ENCODE measurements at regions not wholly inside any gene's neighbourhood (a gene's known extent, or its start where the extent isn't known, plus 50 kb on each side); places are given as distances from the start of the nearest gene placed in this dataset.
"Not testable (repeated sequence)": the region's sequence is repeated elsewhere in the genome, so short reads cannot be mapped to it uniquely, and the experiment has no call there.

DNA sequence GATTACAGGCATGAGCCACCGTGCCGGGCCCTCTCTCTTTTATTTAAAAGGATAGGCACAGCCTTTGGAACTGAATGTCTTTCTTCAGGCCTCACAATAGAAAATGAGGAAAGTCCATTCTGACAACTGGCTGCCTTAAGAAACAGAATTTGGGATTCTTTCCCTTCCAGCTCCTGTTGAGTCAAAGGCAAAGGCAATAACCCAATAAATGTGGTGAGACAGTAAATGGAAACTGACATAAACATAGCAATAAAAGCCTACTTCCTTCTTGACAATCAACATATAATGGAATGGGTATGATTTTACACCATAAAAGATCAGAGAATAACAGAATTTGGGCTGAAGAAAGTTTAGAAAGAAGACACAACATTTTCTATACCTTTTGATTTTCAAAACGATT lies 52.7 kb upstream of the SRRM3 start:
- H3K36me3 ChIP-seq (ENCODE audit: control insufficient read depth, insufficient read depth, low read length); DNase-seq; H3K4me3 ChIP-seq (ENCODE audit: low read length); H3K9me3 ChIP-seq (replicated peaks; ENCODE audit: control insufficient read depth, low read depth, low read length); H3K27ac ChIP-seq (ENCODE audit: low read length); H3K27me3 ChIP-seq (ENCODE audit: control insufficient read depth, insufficient read depth, low read length); H3K4me1 ChIP-seq (ENCODE audit: control insufficient read depth, insufficient read depth, low read length): not testable (repeated sequence)
- 74% methylated on average over 2 of the region's 3 CpGs for WGBS (ENCODE audit: insufficient coverage)

GRCh38 chr7:76149847-76150691 lies 51.6 kb upstream of the SRRM3 start:
- no peak for DNase-seq
- H3K27me3 ChIP-seq (ENCODE audit: control insufficient read depth, insufficient read depth, low read length): peaks cover 8% of the 10 kb centered on the region
- WGBS (ENCODE audit: insufficient coverage): 57% methylated on average over 53 of the region's 53 CpGs
- H3K4me3 ChIP-seq (ENCODE audit: low read length): no peak overlapping the region
- H3K4me1 ChIP-seq (ENCODE audit: control insufficient read depth, insufficient read depth, low read length): no peaks in the 10 kb centered on the region
- no peaks in the 10 kb centered on the region for H3K9me3 ChIP-seq (replicated peaks; ENCODE audit: control insufficient read depth, low read depth, low read length)
- no peaks in the 10 kb centered on the region for H3K36me3 ChIP-seq (ENCODE audit: control insufficient read depth, insufficient read depth, low read length)
- H3K27ac ChIP-seq (ENCODE audit: low read length): no peak overlapping the region

Data from muscle of leg (tissue), 3 donors.